GM18511 (cell line): ENCODE measurements at regions not wholly inside any gene's neighbourhood (a gene's known extent, or its start where the extent isn't known, plus 50 kb on each side); places are given as distances from the start of the nearest gene placed in this dataset.

Source experiments
- ATAC-seq: cut with Tn5 transposase; IDR thresholded peaks from one replicate; pipeline ENCODE4 v1.9.1; 2021; ENCODE audit warnings: mild to moderate bottlenecking, moderate library complexity; ENCODE audit not compliant: unreplicated experiment

- ATAC-seq = no peak
Measured at GRCh38 chrX:40325161-40325560, 227.4 kb upstream of the BCOR start.

GRCh38 chrX:40323977-40324376, 226.2 kb upstream of the BCOR start:
- no peak for ATAC-seq

- no peak for ATAC-seq
Measured at GRCh38 chrX:40320819-40321218, 223.1 kb upstream of the BCOR start.

GRCh38 chrX:40318801-40319200, 221.0 kb upstream of the BCOR start:
- ATAC-seq = no peak

- ATAC-seq = no peak
Measured at GRCh38 chrX:40318076-40318475, 220.3 kb upstream of the BCOR start.

GRCh38 chrX:40316502-40316901, 218.7 kb upstream of the BCOR start:
- ATAC-seq = no peak

GRCh38 chrX:40314070-40314469, 216.3 kb upstream of the BCOR start:
- ATAC-seq = no peak

GRCh38 chrX:40313269-40313668, 215.5 kb upstream of the BCOR start:
- ATAC-seq = no peak

GRCh38 chrX:40310447-40310846, 212.7 kb upstream of the BCOR start:
- ATAC-seq = no peak

GRCh38 chrX:40310016-40310415, 212.3 kb upstream of the BCOR start:
- ATAC-seq = no peak

GRCh38 chrX:40307871-40308270, 210.1 kb upstream of the BCOR start:
- ATAC-seq = no peak

GRCh38 chrX:40304115-40304514, 206.4 kb upstream of the BCOR start:
- no peak for ATAC-seq

- no peak for ATAC-seq
Measured at GRCh38 chrX:40303256-40304077, 205.7 kb upstream of the BCOR start.

- no peak for ATAC-seq
Measured at GRCh38 chrX:40300286-40300890, 202.6 kb upstream of the BCOR start.

- ATAC-seq = no peak
Measured at GRCh38 chrX:40299641-40300046, 201.9 kb upstream of the BCOR start.

GRCh38 chrX:40298572-40299479, 201.1 kb upstream of the BCOR start:
- ATAC-seq = no peak

GRCh38 chrX:40298069-40298468, 200.3 kb upstream of the BCOR start:
- ATAC-seq = no peak

GRCh38 chrX:40291553-40291952, 193.8 kb upstream of the BCOR start:
- no peak for ATAC-seq

- no peak for ATAC-seq
Measured at GRCh38 chrX:40290517-40290916, 192.8 kb upstream of the BCOR start.

- no peak for ATAC-seq
Measured at GRCh38 chrX:40285876-40286275, 188.1 kb upstream of the BCOR start.

GRCh38 chrX:40284852-40285251, 187.1 kb upstream of the BCOR start:
- ATAC-seq = no peak

GRCh38 chrX:40283981-40284380, 186.2 kb upstream of the BCOR start:
- ATAC-seq = no peak
